H1 (cell line): ENCODE measurements at regions not wholly inside any gene's neighbourhood (a gene's known extent, or its start where the extent isn't known, plus 50 kb on each side); places are given as distances from the start of the nearest gene placed in this dataset.

Experiments used
- CTCF ChIA-PET: fragments of 300-600 bp; sonication (Branson Sonifier 250); formaldehyde crosslinking; loops from one replicate; lab custom pipeline; 2021; ENCODE audit not compliant: partially characterized antibody; lab: Charles Lee
- POLR2A ChIA-PET: fragments of 300-600 bp; sonication (Branson Sonifier 250); formaldehyde crosslinking; loops from one replicate; lab custom pipeline; 2021; ENCODE audit warnings: inconsistent platforms; ENCODE audit not compliant: partially characterized antibody; lab: Charles Lee
- DNase-seq, 2 experiments: peaks; one replicate each; pipeline versions ENCODE4 v3.0.0 to v3.0.0-alpha.2; 2010 to 2022; ENCODE audit warnings: low spot score in 2 of 2, low read depth in 1 of 2, mixed read lengths in 1 of 2
- FAIRE-seq: peaks from 2 replicates; lab custom pipeline; 2011; peaks lifted over from hg19 to GRCh38; lab: Jason Lieb, UNC
- H2AFZ ChIP-seq: 2 replicates; pipeline ENCODE4 v1.8.1; 2012; ENCODE audit warnings: low read length, inconsistent platforms
- H2AK5ac ChIP-seq: 2 replicates; pipeline ENCODE4 v1.6.1; 2013; ENCODE audit warnings: low read depth, low read length
- H2BK120ac ChIP-seq: replicated peaks from 2 replicates; pipeline ENCODE3; 2013; ENCODE audit warnings: low read depth, low read length, inconsistent platforms
- H2BK12ac ChIP-seq: 2 replicates; pipeline ENCODE4 v1.6.1; 2013; ENCODE audit warnings: low read depth, low read length
- H2BK15ac ChIP-seq: 2 replicates; pipeline ENCODE4 v1.6.1; 2013; ENCODE audit warnings: low read length
- H2BK20ac ChIP-seq: 2 replicates; pipeline ENCODE4 v1.6.1; 2013; ENCODE audit warnings: low read length
- H2BK5ac ChIP-seq: 2 replicates; pipeline ENCODE4 v1.6.1; 2013; ENCODE audit warnings: low read depth, low read length
- H3K14ac ChIP-seq: 2 replicates; pipeline ENCODE4 v1.6.1; 2013; ENCODE audit warnings: inconsistent platforms; ENCODE audit not compliant: insufficient read length
- H3K18ac ChIP-seq: 2 replicates; pipeline ENCODE4 v1.6.1; 2013; ENCODE audit warnings: low read length; ENCODE audit errors: extremely low read depth
- H3K23ac ChIP-seq: 2 replicates; pipeline ENCODE4 v1.6.1; 2013; ENCODE audit warnings: inconsistent platforms; ENCODE audit not compliant: insufficient read length
- H3K23me2 ChIP-seq: 2 replicates; pipeline ENCODE4 v1.6.1; 2013; ENCODE audit warnings: low read depth, low read length
- H3K27ac ChIP-seq: 2 replicates; pipeline ENCODE4 v1.6.1; 2011; ENCODE audit warnings: low read depth, low read length, inconsistent platforms
- H3K27me3 ChIP-seq, 4 experiments: replicated peaks in 1 of 4; 1 replicate in 1 of 4; 2 replicates in 3 of 4; pipeline versions ENCODE4 v1.6.1 to v1.8.1; 2011 to 2013; ENCODE audit warnings: low read length in 3 of 4, mild to moderate bottlenecking in 3 of 4, inconsistent platforms in 2 of 4, mixed read lengths in 2 of 4, moderate library complexity in 1 of 4; ENCODE audit not compliant: control insufficient read depth in 3 of 4, insufficient read depth in 3 of 4; ENCODE audit errors: extremely low read depth in 1 of 4
- H3K36me3 ChIP-seq, 4 experiments: 2 replicates each; pipeline versions ENCODE4 v1.6.1 to v1.8.1; 2011 to 2013; ENCODE audit warnings: mild to moderate bottlenecking in 4 of 4, low read length in 3 of 4, moderate library complexity in 2 of 4, control low read depth in 1 of 4, inconsistent platforms in 1 of 4; ENCODE audit not compliant: insufficient read depth in 4 of 4, control insufficient read depth in 2 of 4
- H3K4ac ChIP-seq: replicated peaks from 2 replicates; pipeline ENCODE3; 2013; ENCODE audit warnings: low read length, low read depth, mixed read lengths, inconsistent platforms; ENCODE audit not compliant: insufficient read length
- H3K4me1 ChIP-seq, 4 experiments: replicated peaks in 1 of 4; 1 replicate in 1 of 4; 2 replicates in 3 of 4; pipeline versions ENCODE4 v1.6.1 to v1.8.1; 2011 to 2013; ENCODE audit warnings: low read length in 3 of 4, inconsistent platforms in 2 of 4, mixed read lengths in 1 of 4; ENCODE audit not compliant: insufficient read depth in 4 of 4, control insufficient read depth in 3 of 4
- H3K4me2 ChIP-seq, 2 experiments: 2 replicates each; pipeline versions ENCODE4 v1.6.1 to v1.8.1; 2011 to 2013; ENCODE audit warnings: low read depth in 2 of 2, low read length in 2 of 2, control low read depth in 1 of 2, inconsistent platforms in 1 of 2, mild to moderate bottlenecking in 1 of 2; ENCODE audit not compliant: insufficient read depth in 1 of 2
- H3K4me3 ChIP-seq, 4 experiments: fragments of 200-600, 300-600 bp in 1 of 4; sonication (generic), shearing (Covaris generic), sonication (Bioruptor Twin) in 1 of 4; 2 replicates each; pipeline versions ENCODE4 v1.5.1 to v1.8.1; 2011 to 2016; ENCODE audit warnings: low read length in 4 of 4, low read depth in 3 of 4, control low read depth in 2 of 4, inconsistent platforms in 2 of 4, mild to moderate bottlenecking in 2 of 4, mixed read lengths in 1 of 4, moderate library complexity in 1 of 4; ENCODE audit not compliant: insufficient read depth in 2 of 4; ENCODE audit errors: extremely low read depth in 1 of 4
- H3K56ac ChIP-seq: replicated peaks from 2 replicates; pipeline ENCODE3; 2013; ENCODE audit warnings: low read depth, mild to moderate bottlenecking, mixed read lengths, low read length, inconsistent platforms; ENCODE audit not compliant: insufficient read length
- H3K79me1 ChIP-seq: 2 replicates; pipeline ENCODE4 v1.6.1; 2013; ENCODE audit warnings: low read depth, low read length, control low read depth
- H3K79me2 ChIP-seq, 2 experiments: 2 replicates each; pipeline versions ENCODE4 v1.6.1 to v1.8.1; 2012 to 2013; ENCODE audit warnings: low read length in 2 of 2, mild to moderate bottlenecking in 2 of 2, inconsistent platforms in 1 of 2; ENCODE audit not compliant: insufficient read depth in 2 of 2, control insufficient read depth in 1 of 2
- H3K9ac ChIP-seq, 4 experiments: replicated peaks in 1 of 4; 1 replicate in 1 of 4; 2 replicates in 3 of 4; pipeline versions ENCODE4 v1.6.1 to v1.8.1; 2011 to 2013; ENCODE audit warnings: low read depth in 3 of 4, low read length in 3 of 4, control low read depth in 2 of 4, mild to moderate bottlenecking in 2 of 4, moderate library complexity in 2 of 4, inconsistent platforms in 1 of 4; ENCODE audit errors: extremely low read depth in 1 of 4
- H3K9me3 ChIP-seq, 2 experiments: 2 replicates each; pipeline versions ENCODE4 v1.6.1 to v1.8.1; 2012 to 2013; ENCODE audit warnings: mild to moderate bottlenecking in 2 of 2, moderate library complexity in 2 of 2, control low read depth in 1 of 2, inconsistent platforms in 1 of 2, low read depth in 1 of 2, low read length in 1 of 2, mixed read lengths in 1 of 2; ENCODE audit not compliant: insufficient read depth in 2 of 2
- H4K20me1 ChIP-seq, 2 experiments: replicated peaks in 1 of 2; 2 replicates each; pipeline versions ENCODE3 to v1.8.1; 2011 to 2013; ENCODE audit warnings: inconsistent platforms in 2 of 2, low read length in 2 of 2, mild to moderate bottlenecking in 1 of 2; ENCODE audit not compliant: insufficient read depth in 2 of 2, control insufficient read depth in 1 of 2
- H4K5ac ChIP-seq: 2 replicates; pipeline ENCODE4 v1.6.1; 2013; ENCODE audit warnings: low read length, low read depth, mixed read lengths, inconsistent platforms; ENCODE audit not compliant: insufficient read length
- H4K8ac ChIP-seq: 2 replicates; pipeline ENCODE4 v1.8.0; 2013; ENCODE audit warnings: mild to moderate bottlenecking, moderate library complexity, low read length, inconsistent platforms; ENCODE audit not compliant: insufficient read depth; ENCODE audit errors: extremely low read depth
- H4K91ac ChIP-seq: replicated peaks from 2 replicates; pipeline ENCODE3; 2013; ENCODE audit warnings: low read length, mixed read lengths, inconsistent platforms; ENCODE audit not compliant: insufficient read length
- BACH1 ChIP-seq: IDR thresholded peaks from 2 replicates; pipeline ENCODE4 v1.6.1; 2012; ENCODE audit warnings: low read length, improper control_type of control experiment
- CBX5 ChIP-seq: fragments of 300-800, 300-1000 bp; sonication (generic); IDR thresholded peaks from 2 replicates; pipeline ENCODE4 v1.7.1; 2016; ENCODE audit warnings: antibody characterized with exemption, low read length, low read depth
- HDAC6 ChIP-seq: IDR thresholded peaks from one replicate; pipeline ENCODE4 v1.7.1; 2012; ENCODE audit warnings: low read depth, mild to moderate bottlenecking, inconsistent platforms, low read length, moderate library complexity
- POU5F1 ChIP-seq: IDR thresholded peaks from 2 replicates; pipeline ENCODE4 v1.6.1; 2011; ENCODE audit warnings: low read depth, mild to moderate bottlenecking, low read length, moderate library complexity
- RFX5 ChIP-seq: IDR thresholded peaks from 2 replicates; pipeline ENCODE4 v1.6.1; 2011; ENCODE audit warnings: low read depth, low read length, improper control_type of control experiment, borderline replicate concordance
- SRF ChIP-seq: IDR thresholded peaks from 2 replicates; pipeline ENCODE4 v1.6.1; 2011; ENCODE audit warnings: mild to moderate bottlenecking, low read depth, low read length, moderate library complexity
- TAF1 ChIP-seq: IDR thresholded peaks from 2 replicates; pipeline ENCODE4 v1.6.1; 2011; ENCODE audit warnings: mild to moderate bottlenecking, low read depth, low read length
- TAF7 ChIP-seq: optimal IDR thresholded peaks from 2 replicates; pipeline ENCODE3; 2011; ENCODE audit warnings: low read depth, mild to moderate bottlenecking, inconsistent platforms, low read length, moderate library complexity, borderline replicate concordance
- TBP ChIP-seq: IDR thresholded peaks from 2 replicates; pipeline ENCODE4 v1.6.1; 2011; ENCODE audit warnings: low read depth, low read length, improper control_type of control experiment
- TEAD4 ChIP-seq: IDR thresholded peaks from 2 replicates; pipeline ENCODE4 v1.6.1; 2012; ENCODE audit warnings: low read depth, low read length, inconsistent platforms, mixed read lengths
- WGBS, 2 experiments: shearing (Covaris generic) in 1 of 2; methylation state at CpG; one replicate each; pipeline versions ENCODE4 v1.1.6 to v1.1.7; 2013 to 2015; ENCODE audit warnings: low lambda C conversion rate in 2 of 2, mixed read lengths in 2 of 2, inconsistent platforms in 1 of 2, low coverage in 1 of 2, missing lambda C conversion rate in 1 of 2; ENCODE audit not compliant: insufficient replicate concordance in 2 of 2, insufficient coverage in 1 of 2, insufficient read length in 1 of 2; ENCODE audit errors: extremely low coverage in 1 of 2, missing lambda C conversion rate in 1 of 2; 5-methylcytosine and 5-hydroxymethylcytosine counted together

DNA sequence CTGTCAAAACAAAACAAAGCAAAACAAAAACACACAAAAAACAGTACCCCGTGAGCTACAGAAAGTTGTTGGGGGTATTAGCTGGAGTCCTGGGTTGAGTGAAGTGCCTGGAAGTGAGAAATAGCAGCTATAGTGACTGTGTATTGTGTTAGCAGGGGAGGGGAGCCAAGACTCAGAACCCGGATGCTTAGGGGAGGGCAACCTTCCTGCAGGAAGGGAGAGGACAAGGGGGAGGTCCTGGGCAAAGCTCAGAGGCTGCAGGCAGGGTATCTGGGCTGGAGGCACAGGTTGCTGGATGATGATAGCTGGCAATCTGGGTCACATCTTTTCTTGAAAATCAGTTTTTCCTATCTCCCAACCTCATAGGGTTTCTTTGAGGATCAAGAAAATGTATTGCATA, 75.8 kb upstream of the PARD3 start:
- TF ChIP-seq TBP (no peak), TEAD4 (no peak), POU5F1 (no peak), RFX5 (no peak), SRF (no peak), CBX5 (no peak), HDAC6 (no peak), BACH1 (no peak), TAF7 (no peak), TAF1 (no peak)
- CTCF ChIA-PET = interaction anchor here (0.6 to 1.6 kb wide), 3 partner anchors 12 to 355 kb away, joined by 3 read pairs; no protein-coding TSS in a partner anchor

More for the DNA sequence above, 75.8 kb upstream of the PARD3 start:
- H3K23ac ChIP-seq = no peak overlapping the region
- FAIRE-seq (no peak), DNase-seq (no peak)
- no peaks in the 10 kb centered on the region for H3K79me2 ChIP-seq
- H2BK12ac ChIP-seq = no peak overlapping the region
- H3K4me3 ChIP-seq = no peak overlapping the region
- no peak overlapping the region for H2AK5ac ChIP-seq
- H3K4me2 ChIP-seq = no peak overlapping the region
- H3K36me3 ChIP-seq = no peaks in the 10 kb centered on the region
- H3K27me3 ChIP-seq = no peaks in the 10 kb centered on the region
- no peaks in the 10 kb centered on the region for H4K20me1 ChIP-seq
- H3K9me3 ChIP-seq = no peaks in the 10 kb centered on the region
- H3K9ac ChIP-seq = no peak overlapping the region
- no peaks in the 10 kb centered on the region for H3K23me2 ChIP-seq
- H3K18ac ChIP-seq = no peak overlapping the region
- no peak overlapping the region for H4K5ac ChIP-seq
- no peak overlapping the region for H4K8ac ChIP-seq
- 86% methylated on average over 2 of the region's 2 CpGs; no CpG with 5 or more reads in 1 of the 2 experiments for WGBS, 2 experiments
- H2BK15ac ChIP-seq = no peak overlapping the region
- H2AFZ ChIP-seq = peak overlapping the region; percentile 89
- H3K4me1 ChIP-seq = no peaks in the 10 kb centered on the region; a peak in 1 of 7 replicates
- H2BK5ac ChIP-seq = no peak overlapping the region
- H2BK20ac ChIP-seq = no peak overlapping the region
- no peaks in the 10 kb centered on the region for H3K79me1 ChIP-seq
- no peak overlapping the region for H4K91ac ChIP-seq
- H2BK120ac ChIP-seq = no peak overlapping the region
- no peak overlapping the region for H3K14ac ChIP-seq
- no peak overlapping the region for H3K4ac ChIP-seq
- no peak overlapping the region for H3K27ac ChIP-seq
- no peak overlapping the region for H3K56ac ChIP-seq
- POLR2A ChIA-PET = interaction anchor here (0.7 kb wide), 1 partner anchor 239 kb away, joined by 3 read pairs; no protein-coding TSS in a partner anchor
